PC-3 (cell line): ENCODE measurements at regions not wholly inside any gene's neighbourhood (a gene's known extent, or its start where the extent isn't known, plus 50 kb on each side); places are given as distances from the start of the nearest gene placed in this dataset.

Source experiments
- ATAC-seq: fragments of 200-7000 bp; cut with Tn5 transposase; 2 replicates; pipeline ENCODE4 v1.9.1; 2020; ENCODE audit warnings: mild to moderate bottlenecking, moderate library complexity
- BruUV-seq: library from RNA; stranded (reverse); fragments of 400-500 nt; replicated peaks from 2 replicates; lab custom pipeline; 2021; lab: Mats Ljungman, UMichigan
- CTCF ChIA-PET: fragments of 300-600 bp; sonication (Branson Sonifier 250); formaldehyde crosslinking; loops from one replicate; lab custom pipeline; 2022; ENCODE audit warnings: antibody characterized with exemption; lab: Charles Lee
- POLR2A ChIA-PET: fragments of 300-600 bp; sonication (Branson Sonifier 250); formaldehyde crosslinking; loops from one replicate; lab custom pipeline; 2022; ENCODE audit warnings: antibody characterized with exemption; ENCODE audit not compliant: unreplicated experiment; lab: Charles Lee
- DNase-seq: peaks from one replicate; pipeline ENCODE4 v3.0.0-alpha.2; 2015
- H2AFZ ChIP-seq: fragments of 300-600 bp; sonication (generic); 2 replicates; pipeline ENCODE4 v1.6.0; 2016; ENCODE audit warnings: antibody characterized with exemption, low read length
- H3F3A ChIP-seq: fragments of 300-600 bp; sonication (generic); one replicate; pipeline ENCODE4 v1.6.0; 2017; ENCODE audit warnings: antibody characterized with exemption, low read length, control low read depth, mild to moderate bottlenecking; ENCODE audit not compliant: unreplicated experiment
- H3K27ac ChIP-seq: fragments of 300-600 bp; sonication (generic); 2 replicates; pipeline ENCODE4 v1.5.1; 2016; ENCODE audit warnings: mild to moderate bottlenecking, low read length
- H3K27me3 ChIP-seq: fragments of 300-600 bp; sonication (generic); 2 replicates; pipeline ENCODE4 v1.6.1; 2016; ENCODE audit warnings: low read length, mixed read lengths
- H3K36me3 ChIP-seq: fragments of 300-600 bp; sonication (generic); 2 replicates; pipeline ENCODE4 v1.6.1; 2016; ENCODE audit warnings: low read depth, mixed run types, low read length, mixed read lengths
- H3K4me1 ChIP-seq: fragments of 300-600 bp; sonication (generic); 2 replicates; pipeline ENCODE4 v1.5.1; 2016; ENCODE audit warnings: low read length; ENCODE audit not compliant: insufficient read depth
- H3K4me2 ChIP-seq: fragments of 300-600 bp; sonication (generic); 2 replicates; pipeline ENCODE4 v1.6.0; 2016; ENCODE audit warnings: low read length
- H3K4me3 ChIP-seq: fragments of 300-600 bp; sonication (generic); 2 replicates; pipeline ENCODE4 v1.5.1; 2016; ENCODE audit warnings: mild to moderate bottlenecking, low read length, mixed read lengths
- H3K79me2 ChIP-seq: fragments of 300-600 bp; sonication (generic); 2 replicates; pipeline ENCODE4 v1.6.1; 2017; ENCODE audit warnings: low read length, mixed read lengths
- H3K9ac ChIP-seq: fragments of 300-600 bp; sonication (generic); 2 replicates; pipeline ENCODE4 v1.6.0; 2016; ENCODE audit warnings: mild to moderate bottlenecking, low read length
- H3K9me2 ChIP-seq: fragments of 300-600 bp; sonication (generic); replicated peaks from 2 replicates; pipeline ENCODE4 v1.6.1; 2016; ENCODE audit warnings: mixed run types, low read length, mixed read lengths
- H3K9me3 ChIP-seq: fragments of 300-600 bp; sonication (generic); 2 replicates; pipeline ENCODE4 v1.6.1; 2016; ENCODE audit warnings: low read length, mixed read lengths
- H4K20me1 ChIP-seq: fragments of 300-600 bp; sonication (generic); 2 replicates; pipeline ENCODE4 v1.6.1; 2016; ENCODE audit warnings: low read length, mixed read lengths
- CTCF ChIP-seq: fragments of 300-600 bp; sonication (generic); conservative IDR thresholded peaks from 2 replicates; pipeline ENCODE4 v1.5.1; 2017; ENCODE audit warnings: antibody characterized with exemption, low read depth, mild to moderate bottlenecking, low read length
- EZH2 ChIP-seq: fragments of 300-600 bp; sonication (generic); IDR thresholded peaks from one replicate; pipeline ENCODE4 v1.6.1; 2017; ENCODE audit warnings: antibody characterized with exemption, mild to moderate bottlenecking, low read length; ENCODE audit not compliant: unreplicated experiment
- EZH2phosphoT487 ChIP-seq: fragments of 300-600 bp; sonication (generic); IDR thresholded peaks from 2 replicates; pipeline ENCODE4 v1.6.1; 2018; ENCODE audit warnings: mild to moderate bottlenecking, antibody characterized with exemption, low read length, borderline replicate concordance
- intact Hi-C: fragments of 100-400 bp; cut with micrococcal nuclease; formaldehyde crosslinking; loops from 2 replicates; pipeline ENCODE4 v1.9.0; 2023

- Histone ChIP-seq H3K27ac (no peak overlapping the region), H3K27me3 (no peaks in the 10 kb centered on the region), H3K79me2 (no peaks in the 10 kb centered on the region), H4K20me1 (no peaks in the 10 kb centered on the region), H2AFZ (no peak overlapping the region), H3K36me3 (no peaks in the 10 kb centered on the region), H3F3A (no peaks in the 10 kb centered on the region), H3K9me3 (no peaks in the 10 kb centered on the region), H3K4me2 (no peak overlapping the region), H3K4me3 (no peak overlapping the region), H3K9ac (no peak overlapping the region), H3K9me2 (no peaks in the 10 kb centered on the region), H3K4me1 (peaks cover 22% of the 10 kb centered on the region)
- DNase-seq (no peak), ATAC-seq (no peak)
- POLR2A ChIA-PET: no interaction called here
- intact Hi-C loops: loop anchor here (5.0 kb wide), 1 partner anchor 91 kb away; no protein-coding TSS in a partner anchor
- BruUV-seq: no TSS peak
- CTCF ChIA-PET: no interaction called here
- TF ChIP-seq CTCF (no peak), EZH2phosphoT487 (no peak), EZH2 (no peak)
Observed at GRCh38 chr10:117463545-117463920, 79.0 kb upstream of the EMX2 start.

GRCh38 chr10:117462816-117463544 lies 79.6 kb upstream of the EMX2 start:
- H3K9me3 ChIP-seq: no peaks in the 10 kb centered on the region
- H3K4me1 ChIP-seq: peaks cover 22% of the 10 kb centered on the region
- H3K27ac ChIP-seq: no peak overlapping the region
- no peaks in the 10 kb centered on the region for H3K36me3 ChIP-seq
- ATAC-seq (no peak), DNase-seq (no peak)
- no peaks in the 10 kb centered on the region for H3F3A ChIP-seq
- H3K9me2 ChIP-seq: no peaks in the 10 kb centered on the region
- CTCF ChIA-PET: no interaction called here
- BruUV-seq: no TSS peak
- no peaks in the 10 kb centered on the region for H4K20me1 ChIP-seq
- no peaks in the 10 kb centered on the region for H3K27me3 ChIP-seq
- H3K4me2 ChIP-seq: no peak overlapping the region
- H3K79me2 ChIP-seq: no peaks in the 10 kb centered on the region
- POLR2A ChIA-PET: no interaction called here
- intact Hi-C loops: loop anchor here (5.0 kb wide), 1 partner anchor 91 kb away; no protein-coding TSS in a partner anchor
- TF ChIP-seq EZH2 (no peak), CTCF (no peak), EZH2phosphoT487 (no peak)
- no peak overlapping the region for H2AFZ ChIP-seq
- no peak overlapping the region for H3K9ac ChIP-seq
- H3K4me3 ChIP-seq: no peak overlapping the region

GRCh38 chr10:117462424-117462792 lies 80.1 kb upstream of the EMX2 start:
- BruUV-seq: no TSS peak

More at GRCh38 chr10:117462424-117462792, 80.1 kb upstream of the EMX2 start:
- no peaks in the 10 kb centered on the region for H3F3A ChIP-seq
- H3K4me1 ChIP-seq: peaks cover 26% of the 10 kb centered on the region
- H3K9me2 ChIP-seq: no peaks in the 10 kb centered on the region
- ChIA-PET CTCF (interaction anchor here (1.1 to 1.4 kb wide), 2 partner anchors 19 to 20 kb away, joined by 4 read pairs; no protein-coding TSS in a partner anchor), POLR2A (no interaction called here)
- no peaks in the 10 kb centered on the region for H3K9me3 ChIP-seq
- DNase-seq (no peak), ATAC-seq (peak; percentile 7)
- H3K36me3 ChIP-seq: no peaks in the 10 kb centered on the region
- no peaks in the 10 kb centered on the region for H3K27me3 ChIP-seq
- no peaks in the 10 kb centered on the region for H3K79me2 ChIP-seq
- H3K27ac ChIP-seq: peak overlapping the region; percentile 90
- H3K9ac ChIP-seq: peak overlapping the region; percentile 56
- no peak overlapping the region for H3K4me3 ChIP-seq
- TF ChIP-seq EZH2 (no peak), CTCF (no peak; the same call in 1 of the 2 replicates), EZH2phosphoT487 (no peak)
- H3K4me2 ChIP-seq: peak overlapping the region; percentile 59
- no peaks in the 10 kb centered on the region for H4K20me1 ChIP-seq
- intact Hi-C loops: loop anchor here (5.0 kb wide), 1 partner anchor 90 kb away; no protein-coding TSS in a partner anchor
- peak overlapping the region; percentile 42; the same call in 1 of the 2 replicates for H2AFZ ChIP-seq
